Right lobe of liver (tissue), 4 donors: ENCODE measurements at regions not wholly inside any gene's neighbourhood (a gene's known extent, or its start where the extent isn't known, plus 50 kb on each side); places are given as distances from the start of the nearest gene placed in this dataset.

Experiments used
- CTCF ChIP-seq, 4 donors: fragments of 200-600 bp in 3 of 4; fragments of 450-650 bp in 1 of 4; IDR thresholded peaks; one replicate each; pipeline versions ENCODE4 v1.5.1 to v1.8.0; 2016 to 2022; ENCODE audit warnings: antibody characterized with exemption in 4 of 4, mild to moderate bottlenecking in 2 of 4
- POLR2A ChIP-seq: fragments of 450-650 bp; IDR thresholded peaks from one replicate; pipeline ENCODE4 v1.6.1; 2017; ENCODE audit warnings: antibody characterized with exemption, mild to moderate bottlenecking
- donor health status: DM: no; HTN: no; CAD: no.
- donor health status: DM: no; HTN: no; CAD: no.
- donor health status: DM: no; HTN: yes; CAD: no.

DNA sequence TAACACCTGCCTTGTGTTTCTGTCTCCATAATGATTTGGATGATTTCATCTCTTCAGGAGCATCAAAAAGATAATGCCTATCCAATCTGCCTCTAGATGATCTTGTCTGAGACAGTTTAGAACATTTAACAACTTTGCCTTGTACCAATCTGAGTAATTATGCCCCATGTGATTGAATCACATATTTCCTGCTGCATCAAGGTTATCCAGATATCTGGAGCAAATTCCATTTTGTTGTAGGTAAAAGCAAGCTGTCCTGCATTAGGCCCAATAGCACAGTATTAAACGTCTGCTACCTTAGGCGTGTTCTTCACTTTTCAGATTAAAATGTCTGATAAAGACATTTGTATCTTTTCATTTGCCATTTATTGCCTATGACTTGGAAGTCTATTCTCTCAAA is 54.1 kb upstream of the MARCHF11 start:
- no peak for TF ChIP-seq CTCF (IDR thresholded peaks at IDR 0.05)
- no peak for TF ChIP-seq POLR2A
